ENCODE measurements at regions not wholly inside any gene's neighbourhood (a gene's known extent, or its start where the extent isn't known, plus 50 kb on each side); places are given as distances from the start of the nearest gene placed in this dataset.
"Not testable (repeated sequence)": the region's sequence is repeated elsewhere in the genome, so short reads cannot be mapped to it uniquely, and the experiment has no call there.

GRCh38 chr6:118367314-118367713 is 180.8 kb upstream of the PLN start:
- Histone ChIP-seq H3K27ac (no peak overlapping the region), H3K4me3 (no peak overlapping the region)

DNA sequence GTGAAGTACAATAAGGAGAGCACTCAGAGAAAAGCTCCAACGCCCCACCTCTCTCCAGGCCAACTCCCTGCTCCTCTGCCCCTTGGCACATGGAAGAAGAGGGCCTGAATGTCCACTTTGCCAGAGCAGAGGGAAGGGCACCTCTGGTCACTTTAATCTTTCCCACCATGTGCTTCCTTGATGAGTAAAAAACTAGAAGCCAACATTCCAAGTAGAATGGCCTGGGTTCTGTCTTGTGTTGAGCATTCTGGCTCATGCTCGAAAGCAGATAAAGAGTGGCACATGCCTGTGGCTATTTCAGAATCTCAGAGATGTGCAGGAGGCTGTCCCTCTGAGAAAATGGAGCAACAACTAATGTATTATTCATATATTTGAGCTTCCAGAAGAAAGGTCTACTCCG is 177.4 kb upstream of the PLN start:
- H3K4me3 ChIP-seq = no peak overlapping the region
- no peak overlapping the region for H3K27ac ChIP-seq

- H3K27ac ChIP-seq = no peak overlapping the region
- H3K4me3 ChIP-seq = no peak overlapping the region
Observed at GRCh38 chr6:118371955-118372354, 176.1 kb upstream of the PLN start.

GRCh38 chr6:118372413-118372812 is 175.7 kb upstream of the PLN start:
- Histone ChIP-seq H3K27ac (peak overlapping the region in 1 of 21 experiments; percentile 11), H3K4me3 (no peak overlapping the region)

GRCh38 chr6:118377711-118378414 is 170.2 kb upstream of the PLN start:
- H3K4me3 ChIP-seq = no peak overlapping the region

DNA sequence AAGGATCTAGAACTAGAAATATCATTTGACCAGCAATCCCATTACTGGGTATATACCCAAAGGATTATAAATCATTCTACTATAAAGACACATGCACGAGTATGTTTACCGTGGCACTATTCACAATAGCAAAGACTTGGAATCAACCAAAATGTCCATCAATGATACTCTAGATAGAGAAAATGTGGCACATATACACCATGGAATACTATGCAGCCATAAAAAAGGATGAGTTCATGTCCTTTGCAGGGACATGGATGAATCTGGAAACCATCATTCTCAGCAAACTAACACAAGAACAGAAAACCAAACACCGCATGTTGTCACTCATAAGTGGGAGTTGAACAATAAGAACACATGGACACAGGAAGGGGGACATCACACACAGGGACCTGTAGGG is 167.5 kb upstream of the PLN start:
- H3K27ac ChIP-seq, H3K4me3 ChIP-seq: not testable (repeated sequence)

More at GRCh38 chr6:118377711-118378414, 170.2 kb upstream of the PLN start:
- H3K27ac ChIP-seq = no peak overlapping the region

DNA sequence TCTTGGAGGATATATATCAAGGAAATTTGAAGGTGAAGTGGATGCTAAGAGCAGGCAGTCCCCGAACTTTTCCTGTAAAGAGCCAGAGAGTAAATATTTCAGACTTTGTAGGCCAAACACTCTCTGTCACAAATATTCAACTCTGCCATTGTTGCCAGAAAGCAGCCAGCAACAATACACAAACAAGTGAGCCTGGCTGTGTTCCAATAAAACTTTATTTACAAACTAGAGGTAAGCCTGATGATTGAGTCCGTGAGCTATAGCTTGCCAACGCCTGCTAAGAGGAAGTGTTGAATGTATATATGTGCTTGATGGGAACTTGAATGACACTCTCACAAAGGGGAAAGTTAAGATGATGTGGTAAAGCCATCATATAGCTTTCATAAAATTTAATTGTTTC is 166.0 kb upstream of the PLN start:
- no peak overlapping the region for H3K27ac ChIP-seq
- no peak overlapping the region for H3K4me3 ChIP-seq

DNA sequence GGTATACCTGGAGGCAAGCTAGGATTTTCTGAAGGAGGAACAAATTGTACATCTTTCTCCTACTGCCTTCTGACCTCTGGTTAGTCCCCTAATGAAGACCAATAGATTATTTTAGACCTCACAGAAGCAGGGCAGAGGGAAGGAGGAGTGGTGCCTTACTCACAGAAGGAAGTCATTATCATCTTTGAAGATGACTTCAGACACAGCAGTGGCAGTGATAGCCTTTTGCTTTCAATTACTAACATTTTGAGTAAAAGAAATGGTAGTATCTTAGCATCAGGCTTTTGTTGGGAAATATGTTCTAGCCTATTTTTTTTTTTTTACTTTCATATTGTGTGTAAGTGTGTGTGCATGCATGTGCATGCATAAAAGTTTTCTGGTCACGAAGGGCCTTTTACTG is 164.2 kb upstream of the PLN start:
- Histone ChIP-seq H3K27ac (no peak overlapping the region), H3K4me3 (no peak overlapping the region)

DNA sequence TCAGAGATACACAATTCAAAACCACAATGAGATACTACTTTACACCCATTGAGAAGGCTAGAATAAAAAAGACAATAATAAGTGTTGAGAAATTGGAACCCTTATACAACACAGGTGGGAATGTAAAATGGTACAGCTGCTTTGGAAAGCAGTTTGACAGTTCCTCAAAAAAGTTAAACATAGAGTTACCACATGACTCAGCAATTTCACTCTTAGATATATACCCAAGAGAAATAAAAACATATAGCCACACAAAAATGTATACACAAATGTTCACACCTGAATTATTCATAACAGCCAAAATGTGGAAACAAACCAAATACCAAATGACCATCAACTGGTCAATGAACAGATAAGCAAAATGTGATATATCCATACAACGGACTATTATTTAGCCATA is 161.1 kb upstream of the PLN start:
- no peak overlapping the region for H3K27ac ChIP-seq
- H3K4me3 ChIP-seq = no peak overlapping the region

DNA sequence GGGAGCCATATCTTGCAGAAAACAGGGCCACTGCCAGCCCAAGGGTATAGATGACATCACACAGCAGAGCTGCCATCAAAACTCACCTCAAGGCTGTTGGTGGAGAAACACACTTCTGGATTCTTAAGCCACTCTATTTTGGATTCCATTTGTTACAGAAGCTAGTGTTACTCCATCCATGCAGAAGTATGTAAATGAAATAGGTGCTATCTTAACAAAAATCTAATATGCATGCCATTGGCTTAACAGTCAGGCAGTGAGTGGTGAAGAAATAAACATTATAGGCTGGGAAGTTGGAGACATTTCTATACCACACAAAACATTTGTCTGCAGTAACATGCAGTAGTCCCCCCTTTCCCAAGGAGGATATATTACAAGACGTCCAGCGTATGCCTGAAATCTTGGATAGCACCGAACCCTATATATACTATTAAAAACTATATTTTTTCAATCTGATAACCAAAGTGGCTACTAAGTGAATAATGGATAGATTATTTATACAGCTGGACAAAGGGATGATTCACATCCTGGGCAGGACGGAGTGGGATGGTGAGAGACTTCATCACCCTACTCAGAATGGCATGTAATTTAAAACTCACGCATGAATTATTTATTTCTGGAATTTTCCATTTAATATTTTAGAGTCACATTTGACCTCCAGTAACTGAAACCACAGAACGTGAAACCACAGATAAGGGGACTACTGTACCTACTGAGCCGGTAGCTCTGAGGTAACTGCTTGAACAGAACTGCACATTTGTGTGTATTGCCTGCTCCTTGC is 160.0 kb upstream of the PLN start:
- no peak overlapping the region for H3K4me3 ChIP-seq
- no peak overlapping the region for H3K27ac ChIP-seq

- Histone ChIP-seq H3K27ac (no peak overlapping the region), H3K4me3 (no peak overlapping the region)
Observed at GRCh38 chr6:118391086-118391485, 157.0 kb upstream of the PLN start.

DNA sequence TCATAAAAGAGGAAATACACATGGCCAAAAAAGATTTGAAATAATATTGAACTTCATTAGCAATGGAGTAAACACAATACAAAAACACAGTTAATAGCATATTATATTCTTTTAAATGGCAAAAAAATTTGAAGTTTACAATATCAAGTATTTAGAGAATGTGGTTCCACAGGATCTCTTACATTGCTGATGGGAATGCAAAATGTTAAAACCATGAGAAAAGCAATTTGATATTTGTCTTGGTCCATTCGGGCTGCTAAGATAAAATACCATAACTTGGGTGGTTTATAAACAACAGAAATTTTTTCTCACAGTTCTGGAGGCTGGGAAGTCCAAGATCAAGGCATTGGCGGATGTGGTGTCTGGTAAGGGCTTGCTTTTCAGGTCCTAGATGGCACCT is 154.0 kb upstream of the PLN start:
- Histone ChIP-seq H3K4me3 (no peak overlapping the region), H3K27ac (no peak overlapping the region)

- no peak overlapping the region for H3K27ac ChIP-seq
- no peak overlapping the region for H3K4me3 ChIP-seq
Observed at GRCh38 chr6:118396969-118397368, 151.1 kb upstream of the PLN start.

- Histone ChIP-seq H3K4me3 (no peak overlapping the region), H3K27ac (no peak overlapping the region)
Observed at GRCh38 chr6:118397671-118398465, 150.2 kb upstream of the PLN start.

GRCh38 chr6:118400098-118400497 is 148.0 kb upstream of the PLN start:
- Histone ChIP-seq H3K4me3 (no peak overlapping the region), H3K27ac (no peak overlapping the region)

GRCh38 chr6:118400582-118400981 is 147.5 kb upstream of the PLN start:
- no peak overlapping the region for H3K27ac ChIP-seq
- H3K4me3 ChIP-seq = no peak overlapping the region

GRCh38 chr6:118401325-118401975 is 146.6 kb upstream of the PLN start:
- H3K27ac ChIP-seq = no peak overlapping the region
- no peak overlapping the region for H3K4me3 ChIP-seq

GRCh38 chr6:118403036-118403435 is 145.1 kb upstream of the PLN start:
- Histone ChIP-seq H3K4me3 (no peak overlapping the region), H3K27ac (no peak overlapping the region)

GRCh38 chr6:118408863-118409262 is 139.2 kb upstream of the PLN start:
- Histone ChIP-seq H3K4me3 (no peak overlapping the region), H3K27ac (no peak overlapping the region)

DNA sequence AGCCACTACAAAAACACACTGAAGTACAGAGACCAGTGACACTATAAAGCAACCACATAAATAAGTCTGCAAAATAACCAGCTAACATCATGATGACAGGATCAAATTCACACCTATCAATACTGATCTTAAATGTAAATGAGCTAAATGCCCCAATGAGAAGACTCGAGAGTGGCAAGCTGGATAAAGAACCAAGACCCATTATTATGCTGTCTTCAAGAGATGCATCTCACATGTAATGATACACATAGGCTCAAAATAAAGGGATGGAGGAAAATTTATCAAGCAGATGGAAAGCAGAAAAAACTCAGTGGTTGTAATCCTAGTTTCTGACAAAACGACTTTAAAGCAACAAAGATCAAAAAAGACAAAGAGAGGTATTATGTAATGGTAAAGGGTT is 138.1 kb upstream of the PLN start:
- Histone ChIP-seq H3K4me3 (no peak overlapping the region), H3K27ac (no peak overlapping the region)

Data from skin epidermis (tissue), 12 donors.